VCaP (cell line): ENCODE measurements at regions not wholly inside any gene's neighbourhood (a gene's known extent, or its start where the extent isn't known, plus 50 kb on each side); places are given as distances from the start of the nearest gene placed in this dataset.

Source experiments
- H3K27ac ChIP-seq: fragments of 450-650 bp; 2 replicates; pipeline ENCODE4 v1.5.1; 2017
- TF ChIP-seq, protein P1 (sequence below): fragments of 450-650 bp; conservative IDR thresholded peaks from 2 replicates; pipeline ENCODE4 v1.5.1; 2017; ENCODE audit warnings: mild to moderate bottlenecking, moderate library complexity

DNA sequence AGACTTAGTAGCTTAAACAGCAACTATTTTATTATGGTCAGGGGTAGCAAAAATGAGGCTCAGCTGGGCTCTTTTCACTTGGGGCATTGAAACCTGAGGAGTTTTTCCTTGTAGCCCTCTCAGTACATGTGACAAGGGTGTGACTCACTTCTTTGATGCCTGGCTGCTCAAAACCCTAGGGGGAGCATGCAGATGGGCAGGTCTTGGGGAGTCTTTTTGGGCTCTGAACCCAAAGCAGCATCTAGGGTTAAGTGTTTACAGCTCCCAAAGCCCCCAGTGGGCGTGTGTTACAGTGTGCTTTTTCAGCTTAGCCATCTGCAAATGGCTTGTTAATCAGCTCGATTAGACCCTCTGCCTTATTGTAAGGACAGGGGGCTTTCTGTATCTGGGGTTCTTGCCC is 1752.7 kb downstream of the PCDH7 start:
- H3K27ac ChIP-seq, result no peak overlapping the region
- TF ChIP-seq, protein P1, sequence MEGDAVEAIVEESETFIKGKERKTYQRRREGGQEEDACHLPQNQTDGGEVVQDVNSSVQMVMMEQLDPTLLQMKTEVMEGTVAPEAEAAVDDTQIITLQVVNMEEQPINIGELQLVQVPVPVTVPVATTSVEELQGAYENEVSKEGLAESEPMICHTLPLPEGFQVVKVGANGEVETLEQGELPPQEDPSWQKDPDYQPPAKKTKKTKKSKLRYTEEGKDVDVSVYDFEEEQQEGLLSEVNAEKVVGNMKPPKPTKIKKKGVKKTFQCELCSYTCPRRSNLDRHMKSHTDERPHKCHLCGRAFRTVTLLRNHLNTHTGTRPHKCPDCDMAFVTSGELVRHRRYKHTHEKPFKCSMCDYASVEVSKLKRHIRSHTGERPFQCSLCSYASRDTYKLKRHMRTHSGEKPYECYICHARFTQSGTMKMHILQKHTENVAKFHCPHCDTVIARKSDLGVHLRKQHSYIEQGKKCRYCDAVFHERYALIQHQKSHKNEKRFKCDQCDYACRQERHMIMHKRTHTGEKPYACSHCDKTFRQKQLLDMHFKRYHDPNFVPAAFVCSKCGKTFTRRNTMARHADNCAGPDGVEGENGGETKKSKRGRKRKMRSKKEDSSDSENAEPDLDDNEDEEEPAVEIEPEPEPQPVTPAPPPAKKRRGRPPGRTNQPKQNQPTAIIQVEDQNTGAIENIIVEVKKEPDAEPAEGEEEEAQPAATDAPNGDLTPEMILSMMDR, result no peak

DNA sequence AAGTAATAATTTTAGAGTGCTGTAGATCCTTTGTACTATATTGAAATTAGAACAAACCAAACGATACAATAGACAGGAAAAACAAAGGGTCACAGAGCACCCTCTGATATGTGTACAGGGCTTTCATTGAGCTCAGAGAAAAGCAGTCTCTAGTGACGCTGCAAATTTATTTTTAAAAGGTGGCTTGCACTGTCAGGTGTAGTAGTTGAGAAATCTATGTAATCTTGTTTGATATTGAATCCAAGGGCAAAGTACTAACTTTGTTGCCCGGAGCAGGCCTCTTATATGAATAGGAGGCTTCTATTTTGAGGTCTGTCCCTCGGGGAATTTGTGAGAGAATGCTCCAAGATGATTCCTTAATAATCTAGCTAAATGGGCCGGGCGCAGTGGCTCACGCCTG is 1755.5 kb downstream of the PCDH7 start:
- TF ChIP-seq, protein P1, result no peak
- no peak overlapping the region for H3K27ac ChIP-seq

DNA sequence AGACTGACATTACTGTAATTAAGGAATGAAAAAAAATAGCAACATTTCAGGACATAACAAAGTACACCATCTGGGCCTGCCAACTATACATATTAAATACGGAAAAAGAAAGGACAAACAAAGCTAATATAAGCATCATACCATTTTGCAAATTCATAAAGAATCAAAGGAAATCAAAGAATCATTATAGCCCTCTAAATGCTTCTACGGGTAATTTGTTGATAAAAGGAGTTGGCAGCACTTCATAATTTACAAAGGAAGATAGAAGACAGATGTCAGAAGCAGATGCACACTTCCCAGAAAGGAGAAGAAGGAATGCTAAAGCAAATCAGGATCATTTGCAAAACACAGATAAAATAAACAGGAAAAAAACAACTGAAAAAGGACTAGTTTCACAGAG is 1757.3 kb downstream of the PCDH7 start:
- TF ChIP-seq, protein P1, result no peak
- no peak overlapping the region for H3K27ac ChIP-seq

DNA sequence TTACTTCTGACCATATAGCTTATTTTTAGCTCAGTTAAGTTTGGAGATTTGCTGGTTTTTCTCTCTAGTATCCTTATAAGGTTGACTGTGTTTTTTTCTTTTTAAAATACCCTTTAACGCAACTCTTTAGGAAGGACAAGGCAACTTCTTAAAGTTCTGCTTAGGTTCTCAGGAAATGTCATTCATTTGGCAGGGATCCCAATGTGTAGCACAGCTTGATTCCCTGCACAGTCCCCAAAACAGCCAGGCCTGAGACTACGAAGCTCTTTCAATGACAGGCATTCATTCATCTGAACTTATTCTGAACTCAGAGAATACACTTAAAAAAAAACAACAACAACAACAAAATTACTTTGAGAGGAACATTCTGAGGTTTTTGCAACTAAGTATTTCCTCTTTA is 1765.8 kb downstream of the PCDH7 start:
- no peak overlapping the region for H3K27ac ChIP-seq
- TF ChIP-seq, protein P1, result no peak

DNA sequence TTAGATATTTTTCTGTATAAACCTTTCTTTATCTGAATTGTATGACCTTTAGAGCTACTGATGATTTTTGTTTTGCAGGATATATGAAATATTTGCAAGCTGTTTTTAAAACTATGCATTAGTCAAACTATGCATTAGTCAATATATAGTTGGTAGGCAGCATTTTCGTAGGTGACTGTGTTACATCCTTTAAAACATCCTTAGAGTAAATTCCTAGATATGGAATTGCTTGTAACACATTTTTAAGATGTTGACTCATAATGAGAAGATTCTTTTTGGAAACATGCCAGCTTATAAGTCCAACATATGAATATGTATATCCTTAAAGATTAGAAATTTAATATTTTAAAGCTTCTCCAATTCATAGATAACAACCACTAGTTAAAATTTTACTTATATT is 1768.5 kb downstream of the PCDH7 start:
- TF ChIP-seq, protein P1, result no peak
- H3K27ac ChIP-seq, result no peak overlapping the region

DNA sequence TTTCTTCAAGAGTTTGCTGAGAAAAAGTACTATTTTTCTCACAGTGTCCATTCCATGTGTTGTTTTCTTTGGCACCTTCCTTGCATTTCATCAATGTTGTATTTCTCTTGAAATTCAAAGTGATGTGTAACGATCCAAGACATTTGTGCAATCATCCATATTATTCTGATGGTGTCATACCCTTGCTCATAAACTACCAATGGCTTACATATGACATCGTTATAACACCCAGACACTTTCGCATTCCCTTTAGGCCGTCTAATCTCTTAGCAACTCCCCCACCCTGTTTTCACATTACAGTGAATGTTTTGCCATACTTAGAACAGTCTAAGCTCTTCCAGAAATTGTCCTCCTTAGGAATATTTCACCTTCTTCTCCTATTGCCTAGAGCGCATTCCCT is 1779.0 kb downstream of the PCDH7 start:
- TF ChIP-seq, protein P1, result no peak
- H3K27ac ChIP-seq, result no peak overlapping the region

DNA sequence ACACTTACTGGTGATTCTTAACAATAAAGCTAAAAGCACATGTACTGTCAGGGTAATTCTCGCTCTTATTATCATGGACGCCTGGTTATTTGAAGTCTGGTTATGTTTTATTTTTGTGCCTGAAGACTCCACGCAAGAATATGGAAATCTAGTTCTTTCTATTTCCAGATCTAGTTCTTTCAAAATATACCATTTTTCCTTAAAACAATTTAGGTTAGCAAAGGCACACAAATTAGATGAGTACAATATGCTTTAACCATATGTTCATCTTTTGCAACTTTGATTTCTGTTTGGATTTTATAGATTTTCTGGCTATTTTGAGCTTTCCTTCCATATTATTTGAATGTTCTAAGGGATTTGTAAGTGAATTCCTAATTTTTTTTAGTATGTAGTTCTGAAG is 1783.1 kb downstream of the PCDH7 start:
- TF ChIP-seq, protein P1, result no peak
- no peak overlapping the region for H3K27ac ChIP-seq

DNA sequence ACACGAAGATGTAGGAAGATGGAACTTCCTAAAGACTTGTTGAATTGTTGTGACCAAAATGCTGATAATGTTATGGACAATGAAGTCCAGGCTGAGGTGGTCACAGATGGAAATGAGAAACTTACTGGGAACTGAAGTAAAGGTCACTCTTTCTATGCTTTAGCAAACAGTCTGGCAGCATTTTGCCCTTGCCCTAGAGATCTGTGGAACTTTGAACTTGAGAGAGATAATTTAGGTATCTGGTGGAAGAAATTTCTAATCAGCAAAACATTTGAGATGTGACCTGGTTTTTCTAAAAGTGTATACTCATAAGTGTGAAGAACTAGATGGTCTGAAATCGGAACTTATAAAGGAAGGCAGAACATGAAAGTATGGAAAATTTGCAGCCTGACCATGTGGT is 1785.9 kb downstream of the PCDH7 start:
- TF ChIP-seq, protein P1, result no peak
- H3K27ac ChIP-seq, result no peak overlapping the region
